SK-N-SH (cell line): ENCODE measurements at regions not wholly inside any gene's neighbourhood (a gene's known extent, or its start where the extent isn't known, plus 50 kb on each side); places are given as distances from the start of the nearest gene placed in this dataset.

Experiments
- CTCF ChIA-PET: fragments of 300-600, 350-600 bp; formaldehyde crosslinking; extraction: SDS; loops from one replicate; lab custom pipeline; 2021; lab: Yijun Ruan, JAX
- POLR2A ChIA-PET: fragments of 350-600 bp; sonication (Branson Sonifier 250); formaldehyde crosslinking; extraction: SDS; loops from one replicate; lab custom pipeline; 2020; ENCODE audit warnings: antibody characterized with exemption, inconsistent platforms; lab: Yijun Ruan, JAX
- DNase-seq: peaks from one replicate; pipeline ENCODE4 v3.0.0; 2012
- H2AFZ ChIP-seq: fragments of 200-600 bp; sonication (generic); 2 replicates; pipeline ENCODE4 v1.8.1; 2016; ENCODE audit warnings: antibody characterized with exemption, mild to moderate bottlenecking, low read depth
- H3F3A ChIP-seq: fragments of 200-600 bp; sonication (generic); replicated peaks from 2 replicates; pipeline ENCODE3; 2016; ENCODE audit warnings: antibody characterized with exemption, mild to moderate bottlenecking; ENCODE audit not compliant: insufficient read depth
- H3K27ac ChIP-seq, 2 experiments: fragments of 200-500 bp in 1 of 2; fragments of 200-600 bp in 1 of 2; sonication (Bioruptor generic) in 1 of 2; sonication (generic), shearing (Covaris generic) in 1 of 2; 2 replicates each; pipeline versions ENCODE4 v1.5.1 to v1.6.1; 2014 to 2016; ENCODE audit warnings: low read depth in 2 of 2, inconsistent platforms in 1 of 2, low read length in 1 of 2, mild to moderate bottlenecking in 1 of 2, mixed read lengths in 1 of 2
- H3K27me3 ChIP-seq: fragments of 200-600 bp; sonication (generic), shearing (Covaris generic); 2 replicates; pipeline ENCODE4 v1.6.1; 2016; ENCODE audit warnings: mixed run types; ENCODE audit not compliant: insufficient read depth
- H3K36me3 ChIP-seq, 2 experiments: fragments of 200-500 bp in 1 of 2; fragments of 200-600 bp in 1 of 2; sonication (Bioruptor generic) in 1 of 2; sonication (generic) in 1 of 2; replicated peaks in 1 of 2; 2 replicates each; pipeline versions ENCODE3 to v1.5.1; 2014 to 2016; ENCODE audit warnings: low read length in 1 of 2, mild to moderate bottlenecking in 1 of 2; ENCODE audit not compliant: insufficient read depth in 2 of 2, control insufficient read depth in 1 of 2
- H3K4me1 ChIP-seq, 2 experiments: fragments of 200-500 bp in 1 of 2; fragments of 200-600 bp in 1 of 2; sonication (Bioruptor generic) in 1 of 2; sonication (generic), shearing (Covaris generic) in 1 of 2; 2 replicates each; pipeline versions ENCODE4 v1.5.1 to v1.6.1; 2014 to 2016; ENCODE audit warnings: low read depth in 1 of 2, low read length in 1 of 2, mixed run types in 1 of 2; ENCODE audit not compliant: insufficient read depth in 2 of 2, control insufficient read depth in 1 of 2
- H3K4me2 ChIP-seq: fragments of 200-600 bp; sonication (generic), shearing (Covaris generic); 2 replicates; pipeline ENCODE4 v1.6.1; 2017; ENCODE audit warnings: mixed run types
- H3K4me3 ChIP-seq, 2 experiments: fragments of 200-500 bp in 1 of 2; fragments of 200-600 bp in 1 of 2; sonication (Bioruptor generic) in 1 of 2; sonication (generic), shearing (Covaris generic) in 1 of 2; 2 replicates each; pipeline versions ENCODE4 v1.5.1 to v1.8.1; 2014 to 2016; ENCODE audit warnings: low read depth in 2 of 2, inconsistent platforms in 1 of 2, low read length in 1 of 2, mild to moderate bottlenecking in 1 of 2, mixed read lengths in 1 of 2, moderate library complexity in 1 of 2
- H3K79me2 ChIP-seq: fragments of 200-600 bp; sonication (generic); 2 replicates; pipeline ENCODE4 v1.8.1; 2017; ENCODE audit warnings: mild to moderate bottlenecking; ENCODE audit not compliant: insufficient read depth
- H3K9ac ChIP-seq: fragments of 200-600 bp; sonication (generic); 2 replicates; pipeline ENCODE4 v1.6.1; 2017; ENCODE audit warnings: mixed run types
- H3K9me2 ChIP-seq: fragments of 200-600 bp; sonication (generic); 2 replicates; pipeline ENCODE4 v1.6.1; 2017; ENCODE audit warnings: mixed run types
- H3K9me3 ChIP-seq: fragments of 200-600 bp; sonication (generic); 2 replicates; pipeline ENCODE4 v1.6.1; 2017; ENCODE audit warnings: mixed run types, mild to moderate bottlenecking, moderate library complexity
- H4K20me1 ChIP-seq: fragments of 200-600 bp; sonication (generic); 2 replicates; pipeline ENCODE4 v1.6.1; 2017; ENCODE audit warnings: mild to moderate bottlenecking, mixed run types; ENCODE audit not compliant: insufficient read depth
- CHD2 ChIP-seq: fragments of 150-350 bp; IDR thresholded peaks from 2 replicates; pipeline ENCODE4 v1.6.1; 2018; ENCODE audit warnings: low read length; ENCODE audit not compliant: partially characterized antibody
- ELF1 ChIP-seq: IDR thresholded peaks from 2 replicates; pipeline ENCODE4 v1.4.0; 2012
- EP300 ChIP-seq, 2 experiments: IDR thresholded peaks; 2 replicates each; pipeline versions ENCODE4 v1.4.0 to v1.6.1; 2012; ENCODE audit warnings: borderline replicate concordance in 1 of 2, low read depth in 1 of 2, low read length in 1 of 2
- FOSL2 ChIP-seq: IDR thresholded peaks from 2 replicates; pipeline ENCODE4 v1.4.0; 2012; ENCODE audit warnings: low read depth, mild to moderate bottlenecking, moderate library complexity, borderline replicate concordance
- FOXJ3 ChIP-seq: sonication (generic); formaldehyde crosslinking; IDR thresholded peaks from 2 replicates; pipeline ENCODE4 v1.5.1; 2020; ENCODE audit warnings: mild to moderate bottlenecking, missing genetic modification reagents
- FOXM1 ChIP-seq: IDR thresholded peaks from 2 replicates; pipeline ENCODE4 v1.4.0; 2012; ENCODE audit warnings: low read depth, mild to moderate bottlenecking
- IRF3 ChIP-seq: fragments of 150-350 bp; IDR thresholded peaks from 2 replicates; pipeline ENCODE4 v1.6.1; 2016; ENCODE audit warnings: mild to moderate bottlenecking, low read depth, low read length
- MEF2A ChIP-seq: IDR thresholded peaks from 2 replicates; pipeline ENCODE4 v1.4.0; 2012; ENCODE audit warnings: low read depth, borderline replicate concordance
- NFIC ChIP-seq: IDR thresholded peaks from 2 replicates; pipeline ENCODE4 v1.4.0; 2012; ENCODE audit warnings: borderline replicate concordance
- PBX3 ChIP-seq: IDR thresholded peaks from 2 replicates; pipeline ENCODE4; 2012
- POLR2AphosphoS5 ChIP-seq: IDR thresholded peaks from 2 replicates; pipeline ENCODE4 v1.6.1; 2012; ENCODE audit warnings: low read depth, low read length
- RFX5 ChIP-seq: IDR thresholded peaks from 2 replicates; pipeline ENCODE4 v1.6.1; 2012; ENCODE audit warnings: mild to moderate bottlenecking, improper control_type of control experiment, low read length
- RXRA ChIP-seq: IDR thresholded peaks from 2 replicates; pipeline ENCODE4 v1.4.0; 2012; ENCODE audit warnings: low read depth, mild to moderate bottlenecking, borderline replicate concordance
- SIN3A ChIP-seq: IDR thresholded peaks from 2 replicates; pipeline ENCODE4 v1.6.1; 2012; ENCODE audit warnings: low read depth, mild to moderate bottlenecking, low read length, moderate library complexity, borderline replicate concordance
- SMC3 ChIP-seq: IDR thresholded peaks from 2 replicates; pipeline ENCODE4 v1.6.1; 2012; ENCODE audit warnings: low read depth, low read length, improper control_type of control experiment
- TAF1 ChIP-seq: IDR thresholded peaks from 2 replicates; pipeline ENCODE4 v1.6.1; 2012; ENCODE audit warnings: low read depth, mild to moderate bottlenecking, low read length, moderate library complexity, borderline replicate concordance
- USF1 ChIP-seq: IDR thresholded peaks from 2 replicates; pipeline ENCODE4 v1.4.0; 2012; ENCODE audit warnings: low read depth, borderline replicate concordance
- USF2 ChIP-seq: fragments of 150-350 bp; IDR thresholded peaks from 2 replicates; pipeline ENCODE4 v1.6.1; 2017; ENCODE audit warnings: antibody characterized with exemption, low read length, low read depth, borderline replicate concordance
- YY1 ChIP-seq: IDR thresholded peaks from 2 replicates; pipeline ENCODE4 v1.4.0; 2012; ENCODE audit warnings: low read depth, mild to moderate bottlenecking
- WGBS: methylation state at CpG from one replicate; pipeline ENCODE4 v1.1.6; 2017; ENCODE audit warnings: low lambda C conversion rate; 5-methylcytosine and 5-hydroxymethylcytosine counted together

GRCh38 chr2:60629801-60630385 is 76.4 kb upstream of the BCL11A start:
- WGBS = 42% methylated on average over 4 of the region's 4 CpGs
- TF ChIP-seq IRF3 = no peak
- no peak for TF ChIP-seq SMC3
- no peak for TF ChIP-seq PBX3
- TF ChIP-seq SIN3A = no peak
- TF ChIP-seq CHD2 = no peak
- no peak for TF ChIP-seq MEF2A
- no peak for DNase-seq
- no peak overlapping the region for H2AFZ ChIP-seq
- no peaks in the 10 kb centered on the region for H3K79me2 ChIP-seq
- peaks cover 0 to 6% of the 10 kb centered on the region in 2 experiments; a peak in 2 of 4 replicates for H3K4me1 ChIP-seq
- H3K9me3 ChIP-seq = no peaks in the 10 kb centered on the region
- no peaks in the 10 kb centered on the region for H3F3A ChIP-seq
- H3K9ac ChIP-seq = no peak overlapping the region
- H3K27ac ChIP-seq = no peak overlapping the region
- no peaks in the 10 kb centered on the region for H3K36me3 ChIP-seq
- no peaks in the 10 kb centered on the region for H4K20me1 ChIP-seq
- POLR2A ChIA-PET = no interaction called here
- no peaks in the 10 kb centered on the region for H3K9me2 ChIP-seq
- CTCF ChIA-PET = interaction anchor here (2.3 to 2.7 kb wide), 2 partner anchors 13 to 19 kb away, joined by 9 to 23 read pairs; no protein-coding TSS in a partner anchor
- H3K27me3 ChIP-seq = no peaks in the 10 kb centered on the region
- H3K4me2 ChIP-seq = no peak overlapping the region
- H3K4me3 ChIP-seq = no peak overlapping the region

- H3K9ac ChIP-seq = no peak overlapping the region
- no peaks in the 10 kb centered on the region for H3K79me2 ChIP-seq
- H3F3A ChIP-seq = no peaks in the 10 kb centered on the region
- 48% methylated on average over 5 of the region's 5 CpGs for WGBS
- no peaks in the 10 kb centered on the region for H3K9me2 ChIP-seq
- no peaks in the 10 kb centered on the region for H3K27me3 ChIP-seq
- no peak overlapping the region for H3K4me2 ChIP-seq
- no peaks in the 10 kb centered on the region for H3K9me3 ChIP-seq
- H3K4me3 ChIP-seq = no peak overlapping the region
- no peaks in the 10 kb centered on the region for H3K36me3 ChIP-seq
- ChIA-PET POLR2A (no interaction called here), CTCF (interaction anchor here (1.6 to 1.8 kb wide), 2 partner anchors 9 to 41 kb away, joined by 6 read pairs; no protein-coding TSS in a partner anchor)
- DNase-seq = no peak
- H2AFZ ChIP-seq = no peak overlapping the region
- H3K27ac ChIP-seq = no peak overlapping the region
- H3K4me1 ChIP-seq = peaks cover 0 to 4% of the 10 kb centered on the region in 2 experiments; a peak in 2 of 4 replicates
- H4K20me1 ChIP-seq = no peaks in the 10 kb centered on the region
- no peak for TF ChIP-seq FOSL2
- TF ChIP-seq SIN3A = no peak
- TF ChIP-seq RFX5 = no peak
- no peak for TF ChIP-seq NFIC
- TF ChIP-seq FOXM1 = no peak
- TF ChIP-seq YY1 = no peak
- TF ChIP-seq USF1 = no peak
- no peak for TF ChIP-seq PBX3
- TF ChIP-seq TAF1 = no peak
- no peak for TF ChIP-seq EP300 (IDR thresholded peaks at IDR 0.05; ENCODE audit: borderline replicate concordance in 1 of 2, low read depth in 1 of 2, low read length in 1 of 2)
- no peak for TF ChIP-seq FOXJ3 (CRISPR knock-in tag)
- no peak for TF ChIP-seq USF2
- no peak for TF ChIP-seq RXRA
- no peak for TF ChIP-seq POLR2AphosphoS5
- TF ChIP-seq ELF1 = no peak
Measured at GRCh38 chr2:60633615-60634014, 80.2 kb upstream of the BCL11A start.
